Epidermal melanocyte (primary cell): ENCODE measurements at regions not wholly inside any gene's neighbourhood (a gene's known extent, or its start where the extent isn't known, plus 50 kb on each side); places are given as distances from the start of the nearest gene placed in this dataset.
"Not testable (repeated sequence)": the region's sequence is repeated elsewhere in the genome, so short reads cannot be mapped to it uniquely, and the experiment has no call there.

Experiments
- DNase-seq: peaks from one replicate; pipeline ENCODE4 v3.0.0; 2011; ENCODE audit warnings: low spot score; ENCODE audit not compliant: insufficient read length

DNA sequence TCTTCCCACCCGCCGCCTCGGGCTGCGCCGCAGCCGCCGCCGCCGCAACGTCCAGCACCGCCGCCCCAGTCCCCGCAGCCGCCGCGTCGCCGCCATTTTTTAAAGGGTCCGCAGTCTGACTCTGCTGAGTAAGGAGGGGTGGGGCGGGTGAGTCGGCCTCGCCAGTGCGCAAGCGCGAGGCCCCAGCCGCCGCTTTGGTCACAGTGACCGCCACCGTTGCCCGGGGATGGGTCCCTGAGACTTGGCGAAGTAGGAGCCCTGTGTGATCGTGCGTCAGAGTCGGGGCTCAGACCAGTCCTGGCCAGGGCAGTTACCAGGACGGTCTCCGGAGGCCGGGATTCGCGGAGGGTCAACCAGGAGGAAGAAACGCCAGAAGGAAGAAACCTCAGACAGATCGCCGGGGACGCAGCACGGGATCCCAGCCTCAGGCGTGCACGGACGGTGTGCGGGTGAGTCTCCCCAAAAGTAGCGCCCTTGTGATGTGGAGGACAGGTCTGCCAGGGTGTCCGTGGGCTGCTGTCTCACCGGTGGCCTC lies 1414.2 kb upstream of the PCDH10 start:
- DNase-seq = not testable (repeated sequence)

- not testable (repeated sequence) for DNase-seq
Measured at GRCh38 chr4:131738991-131739390, 1410.1 kb upstream of the PCDH10 start.

GRCh38 chr4:131741836-131742235 lies 1407.3 kb upstream of the PCDH10 start:
- DNase-seq = not testable (repeated sequence)

DNA sequence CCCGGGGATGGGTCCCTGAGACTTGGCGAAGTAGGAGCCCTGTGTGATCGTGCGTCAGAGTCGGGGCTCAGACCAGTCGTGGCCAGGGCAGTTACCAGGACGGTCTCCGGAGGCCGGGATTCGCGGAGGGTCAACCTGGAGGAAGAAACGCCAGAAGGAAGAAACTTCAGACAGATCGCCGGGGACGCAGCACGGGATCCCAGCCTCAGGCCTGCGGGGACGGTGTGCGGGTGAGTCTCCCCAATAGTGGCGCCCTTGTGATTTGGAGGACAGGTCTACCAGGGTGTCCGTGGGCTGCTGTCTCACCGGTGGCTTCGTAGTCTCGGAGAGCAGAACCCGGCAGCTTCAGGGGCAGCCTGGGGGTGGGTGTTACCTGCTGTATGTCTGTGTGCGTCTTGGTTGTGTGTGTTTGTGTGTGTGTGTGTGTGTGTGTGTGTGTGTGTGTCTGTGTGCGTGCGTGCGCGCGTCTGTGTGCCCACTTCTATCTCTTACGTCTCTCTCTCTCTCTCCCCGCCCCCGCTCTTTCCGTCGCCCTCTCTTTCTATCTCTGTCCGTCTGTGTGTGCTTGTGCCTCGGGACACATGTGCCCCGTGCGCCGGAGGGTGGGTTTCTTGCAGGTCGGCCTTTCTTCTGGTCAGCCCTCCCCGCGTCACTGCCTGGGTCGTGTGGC lies 1406.4 kb upstream of the PCDH10 start:
- not testable (repeated sequence) for DNase-seq

DNA sequence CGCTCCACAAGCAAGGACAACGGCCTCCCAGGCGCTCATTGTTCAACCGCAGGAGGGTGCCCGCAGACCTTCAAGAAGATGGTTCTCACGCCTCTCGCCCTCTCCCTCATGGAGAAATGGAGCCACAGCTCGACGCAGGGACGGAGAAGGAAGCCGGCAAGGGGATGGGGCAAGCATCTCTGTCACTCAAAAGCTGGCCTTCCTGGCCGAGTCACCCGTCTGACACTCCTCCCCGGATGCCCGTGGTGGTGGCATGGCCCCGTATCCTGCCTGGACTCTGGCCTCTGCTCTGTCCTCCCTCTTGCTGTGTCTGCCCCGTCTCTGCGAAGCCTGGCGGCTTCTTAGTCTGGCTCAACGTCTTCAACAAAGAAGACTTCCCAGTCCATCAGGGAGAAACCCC lies 1405.7 kb upstream of the PCDH10 start:
- DNase-seq = not testable (repeated sequence)

DNA sequence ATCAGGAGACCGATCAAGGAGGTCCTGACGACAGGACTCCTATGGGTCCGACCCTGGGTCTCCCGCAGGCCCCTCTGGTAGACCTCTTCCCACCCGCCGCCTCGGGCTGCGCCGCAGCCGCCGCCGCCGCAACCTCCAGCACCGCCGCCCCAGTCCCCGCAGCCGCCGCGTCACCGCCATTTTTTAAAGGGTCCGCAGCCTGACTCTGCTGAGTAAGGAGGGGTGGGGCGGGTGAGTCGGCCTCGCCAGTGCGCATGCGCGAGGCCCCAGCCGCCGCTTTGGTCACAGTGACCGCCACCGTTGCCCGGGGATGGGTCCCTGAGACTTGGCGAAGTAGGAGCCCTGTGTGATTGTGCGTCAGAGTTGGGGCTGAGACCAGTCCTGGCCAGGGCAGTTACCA lies 1401.9 kb upstream of the PCDH10 start:
- not testable (repeated sequence) for DNase-seq

GRCh38 chr4:131749224-131749623 lies 1399.9 kb upstream of the PCDH10 start:
- not testable (repeated sequence) for DNase-seq

DNA sequence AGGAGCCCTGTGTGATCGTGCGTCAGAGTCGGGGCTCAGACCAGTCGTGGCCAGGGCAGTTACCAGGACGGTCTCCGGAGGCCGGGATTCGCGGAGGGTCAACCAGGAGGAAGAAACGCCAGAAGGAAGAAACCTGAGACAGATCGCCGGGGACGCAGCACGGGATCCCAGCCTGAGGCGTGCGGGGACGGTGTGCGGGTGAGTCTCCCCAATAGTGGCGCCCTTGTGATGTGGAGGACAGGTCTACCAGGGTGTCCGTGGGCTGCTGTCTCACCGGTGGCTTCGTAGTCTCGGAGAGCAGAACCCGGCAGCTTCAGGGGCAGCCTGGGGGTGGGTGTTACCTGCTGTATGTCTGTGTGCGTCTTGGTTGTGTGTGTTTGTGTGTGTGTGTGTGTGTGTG lies 1399.1 kb upstream of the PCDH10 start:
- not testable (repeated sequence) for DNase-seq

- not testable (repeated sequence) for DNase-seq
Measured at GRCh38 chr4:131750469-131750868, 1398.6 kb upstream of the PCDH10 start.

DNA sequence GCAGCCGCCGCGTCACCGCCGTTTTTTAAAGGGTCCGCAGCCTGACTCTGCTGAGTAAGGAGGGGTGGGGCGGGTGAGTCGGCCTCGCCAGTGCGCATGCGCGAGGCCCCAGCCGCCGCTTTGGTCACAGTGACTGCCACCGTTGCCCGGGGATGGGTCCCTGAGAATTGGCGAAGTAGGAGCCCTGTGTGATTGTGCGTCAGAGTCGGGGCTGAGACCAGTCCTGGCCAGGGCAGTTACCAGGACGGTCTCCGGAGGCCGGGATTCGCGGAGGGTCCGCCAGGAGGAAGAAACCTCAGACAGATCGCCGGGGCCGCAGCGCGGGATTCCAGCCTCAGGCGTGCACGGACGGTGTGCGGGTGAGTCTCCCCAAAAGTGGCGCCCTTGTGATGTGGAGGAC lies 1386.9 kb upstream of the PCDH10 start:
- DNase-seq = not testable (repeated sequence)

- peak; percentile 0 for DNase-seq
Measured at GRCh38 chr4:131764730-131765129, 1384.4 kb upstream of the PCDH10 start.

GRCh38 chr4:131774382-131774781 lies 1374.7 kb upstream of the PCDH10 start:
- DNase-seq = not testable (repeated sequence)

GRCh38 chr4:131810565-131810964 lies 1338.5 kb upstream of the PCDH10 start:
- not testable (repeated sequence) for DNase-seq
